Omental fat pad (tissue), 3 donors: ENCODE measurements at regions not wholly inside any gene's neighbourhood (a gene's known extent, or its start where the extent isn't known, plus 50 kb on each side); places are given as distances from the start of the nearest gene placed in this dataset.

Source experiments
- ATAC-seq: fragments of 150-250 bp; one replicate; pipeline ENCODE4 v1.9.1; 2016; ENCODE audit warnings: mild to moderate bottlenecking, moderate library complexity; ENCODE audit not compliant: low FRiP score
- DNase-seq: peaks from one replicate; pipeline ENCODE4 v3.0.0-alpha.2; 2019; ENCODE audit warnings: low spot score
- CTCF ChIP-seq, 3 donors: fragments of 450-650 bp; IDR thresholded peaks; one replicate each; pipeline ENCODE4 v1.5.1; 2016 to 2017; ENCODE audit warnings: antibody characterized with exemption in 3 of 3, mild to moderate bottlenecking in 3 of 3, moderate library complexity in 2 of 3

GRCh38 chr3:117589454-117589853 lies 879.9 kb downstream of the TUSC7 start:
- ATAC-seq = no peak
- TF ChIP-seq CTCF (IDR thresholded peaks at IDR 0.05) = no peak
- no peak for DNase-seq

GRCh38 chr3:117595615-117596014 lies 886.0 kb downstream of the TUSC7 start:
- ATAC-seq = no peak
- DNase-seq = no peak
- TF ChIP-seq CTCF (IDR thresholded peaks at IDR 0.05) = no peak

GRCh38 chr3:117596503-117596902 lies 886.9 kb downstream of the TUSC7 start:
- DNase-seq (no peak), ATAC-seq (no peak)
- TF ChIP-seq CTCF (IDR thresholded peaks at IDR 0.05) = no peak

- no peak for TF ChIP-seq CTCF (IDR thresholded peaks at IDR 0.05)
- ATAC-seq (no peak), DNase-seq (no peak)
Observed at GRCh38 chr3:117597865-117598264, 888.3 kb downstream of the TUSC7 start.

- TF ChIP-seq CTCF (IDR thresholded peaks at IDR 0.05) = no peak
- ATAC-seq = no peak
Observed at GRCh38 chr3:117600112-117600511, 890.5 kb downstream of the TUSC7 start.

GRCh38 chr3:117600666-117601065 lies 891.1 kb downstream of the TUSC7 start:
- ATAC-seq (no peak), DNase-seq (no peak)
- TF ChIP-seq CTCF (IDR thresholded peaks at IDR 0.05) = no peak

More at GRCh38 chr3:117600112-117600511, 890.5 kb downstream of the TUSC7 start:
- DNase-seq = no peak

- no peak for DNase-seq
- ATAC-seq = no peak
- TF ChIP-seq CTCF (IDR thresholded peaks at IDR 0.05) = no peak
Observed at GRCh38 chr3:117602058-117602644, 892.6 kb downstream of the TUSC7 start.
